HG02973 (cell line): ENCODE measurements at regions not wholly inside any gene's neighbourhood (a gene's known extent, or its start where the extent isn't known, plus 50 kb on each side); places are given as distances from the start of the nearest gene placed in this dataset.
"Not testable (repeated sequence)": the region's sequence is repeated elsewhere in the genome, so short reads cannot be mapped to it uniquely, and the experiment has no call there.

Experiments used
- ATAC-seq: cut with Tn5 transposase; IDR thresholded peaks from one replicate; pipeline ENCODE4 v1.9.1; 2021; ENCODE audit warnings: moderate library complexity; ENCODE audit not compliant: unreplicated experiment

DNA sequence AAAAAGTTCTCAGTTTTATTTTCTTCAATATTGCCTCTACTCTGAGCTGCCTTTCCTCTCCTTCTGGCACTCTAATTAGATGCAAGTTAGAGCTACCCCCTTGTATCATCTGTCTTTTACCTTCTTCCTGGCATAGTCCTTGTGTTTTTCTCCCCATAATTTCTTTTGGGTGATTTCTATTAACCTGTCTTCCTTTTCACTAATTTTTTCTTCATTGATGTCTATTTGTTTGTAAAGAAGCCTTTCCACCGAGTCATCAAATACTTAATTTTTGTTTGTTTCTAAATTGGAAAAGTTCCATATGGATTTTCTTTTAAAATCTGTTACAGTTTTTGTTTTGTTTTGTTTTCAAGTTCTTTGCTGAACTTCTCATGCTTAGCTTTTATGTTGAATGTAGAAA, 558.1 kb downstream of the TBC1D22A start:
- no peak for ATAC-seq

DNA sequence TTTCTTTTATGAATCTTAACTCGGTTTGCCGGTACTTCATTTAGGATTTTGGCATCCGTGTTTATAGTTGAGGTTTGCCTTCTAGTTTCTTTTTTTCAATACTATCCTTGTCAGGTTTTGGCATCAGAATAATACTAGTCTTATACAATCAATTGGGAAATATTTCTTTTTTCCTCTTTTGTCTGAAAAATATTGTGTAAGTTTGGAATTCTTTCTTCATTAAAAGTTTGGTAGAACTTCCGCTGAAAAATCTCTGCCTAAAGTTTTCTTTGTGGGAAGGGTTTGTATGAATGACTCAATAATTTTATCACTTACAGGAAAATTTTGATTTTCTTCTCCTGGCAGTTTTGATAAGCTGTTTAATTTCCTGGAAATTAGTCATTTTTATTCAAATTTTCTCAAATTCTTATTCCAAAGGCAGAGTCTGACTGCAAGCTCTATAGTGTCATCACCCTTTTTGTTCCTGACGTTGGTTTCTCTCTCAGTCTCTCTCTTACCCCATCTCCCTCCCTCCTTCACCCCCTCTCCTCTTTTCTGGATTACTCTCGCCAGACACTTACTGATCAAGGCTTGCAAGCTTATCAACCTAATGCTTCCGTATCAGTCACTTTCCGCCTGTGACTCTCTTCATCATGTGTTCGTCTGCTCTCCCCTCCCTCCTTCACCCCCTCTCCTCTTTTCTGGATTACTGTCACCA, 555.7 kb downstream of the TBC1D22A start:
- no peak for ATAC-seq

DNA sequence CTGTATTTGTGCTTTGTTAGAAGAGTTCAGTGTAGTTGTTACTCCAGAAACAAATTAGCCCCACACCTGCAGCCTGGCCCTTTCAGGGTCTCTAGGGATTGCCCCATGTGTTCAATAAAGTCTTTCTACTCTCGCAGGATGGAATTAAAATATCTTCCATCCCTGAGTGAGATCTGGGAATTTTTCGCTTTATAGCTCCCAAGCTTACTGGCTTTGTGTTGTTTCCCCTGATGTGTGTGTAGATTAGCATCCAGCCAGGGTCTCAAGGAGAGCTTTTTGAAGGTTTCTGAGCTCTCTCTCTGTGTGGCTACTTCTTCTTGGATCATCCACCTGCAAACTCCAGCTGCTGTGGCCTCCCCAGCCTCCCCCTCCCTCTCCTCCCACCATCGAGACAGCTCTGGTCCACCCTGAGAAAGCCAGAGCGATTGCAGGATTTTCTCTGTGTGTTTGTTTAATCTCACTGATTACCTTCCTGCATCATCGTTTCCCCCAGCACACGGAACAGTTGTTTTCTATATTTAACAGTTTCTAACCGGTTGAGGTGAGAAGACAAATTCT, 553.5 kb downstream of the TBC1D22A start:
- no peak for ATAC-seq

DNA sequence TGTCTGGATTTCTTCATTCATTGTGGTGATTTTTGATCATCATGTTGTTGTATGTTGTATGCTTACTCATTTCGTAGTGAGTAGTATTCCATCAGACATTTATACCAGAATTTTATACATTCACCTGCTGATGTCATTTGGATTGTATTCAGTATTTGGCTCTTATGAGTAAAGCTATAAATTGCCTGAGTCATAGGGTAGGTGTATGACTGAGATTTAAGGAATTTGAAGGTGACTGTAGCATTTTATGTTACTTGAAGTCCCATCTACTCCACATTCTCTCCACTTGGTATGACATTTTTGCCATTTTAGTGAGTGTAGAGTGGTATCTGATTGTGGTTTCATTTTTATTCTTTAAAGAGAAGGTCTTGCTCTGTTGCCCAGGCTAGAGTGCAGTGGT, 548.2 kb downstream of the TBC1D22A start:
- ATAC-seq, result no peak

DNA sequence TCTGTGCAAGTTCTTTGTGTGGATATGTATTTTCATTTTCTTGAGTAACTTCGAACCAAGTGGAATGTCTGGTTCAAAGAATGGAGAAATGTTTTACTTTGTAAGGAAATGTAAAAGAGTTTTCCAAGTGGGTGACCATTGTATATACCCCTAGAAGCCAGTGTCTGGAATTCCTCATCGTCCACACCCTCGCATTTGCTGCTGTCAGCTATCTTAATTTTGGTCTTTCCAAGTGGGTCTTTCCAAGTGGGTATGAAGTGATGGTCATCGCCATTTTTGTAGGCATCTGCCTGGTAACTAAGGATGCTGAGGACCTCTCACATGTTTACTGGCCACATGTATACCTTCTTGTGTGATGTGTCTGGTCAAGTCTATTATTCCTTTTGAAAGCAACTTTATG, 547.5 kb downstream of the TBC1D22A start:
- no peak for ATAC-seq

DNA sequence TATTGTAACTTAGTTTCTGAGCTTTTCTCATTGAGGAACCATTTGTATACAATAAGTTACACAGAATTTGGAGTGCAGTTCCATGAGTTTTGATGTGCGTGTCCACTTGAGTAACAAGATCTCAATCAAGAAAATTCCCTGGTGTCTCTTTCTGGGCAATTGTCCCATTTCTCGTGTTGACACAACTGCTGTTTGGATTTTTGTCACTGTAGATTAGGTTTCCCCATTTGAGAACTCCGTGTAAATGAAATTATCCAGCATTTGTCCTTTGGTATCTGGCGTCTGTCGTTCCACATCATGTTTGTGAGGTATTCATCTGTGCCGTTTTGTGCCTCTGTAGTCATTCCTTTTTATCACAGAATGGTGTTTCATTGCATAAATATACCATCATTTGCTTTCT, 547.0 kb downstream of the TBC1D22A start:
- no peak for ATAC-seq

DNA sequence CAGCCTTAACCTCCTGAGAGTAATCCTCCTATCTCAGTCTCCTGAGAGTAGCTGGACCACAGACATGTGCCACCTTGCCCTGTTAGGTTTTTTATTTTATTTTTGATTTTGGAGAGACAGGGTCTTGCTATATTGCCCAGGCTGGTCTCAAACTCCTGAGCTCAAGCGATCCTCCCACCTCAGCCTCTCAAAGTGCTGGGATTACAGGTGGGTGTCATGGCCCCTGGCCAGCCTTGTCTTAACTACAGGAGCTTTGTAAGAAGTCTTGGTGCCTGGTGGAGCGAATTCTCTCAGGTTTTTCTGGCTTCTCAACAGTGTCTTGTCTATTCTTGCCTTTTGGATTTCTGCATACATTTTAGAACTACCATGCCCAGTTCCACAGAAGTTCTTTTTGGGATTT, 546.4 kb downstream of the TBC1D22A start:
- ATAC-seq, result no peak

DNA sequence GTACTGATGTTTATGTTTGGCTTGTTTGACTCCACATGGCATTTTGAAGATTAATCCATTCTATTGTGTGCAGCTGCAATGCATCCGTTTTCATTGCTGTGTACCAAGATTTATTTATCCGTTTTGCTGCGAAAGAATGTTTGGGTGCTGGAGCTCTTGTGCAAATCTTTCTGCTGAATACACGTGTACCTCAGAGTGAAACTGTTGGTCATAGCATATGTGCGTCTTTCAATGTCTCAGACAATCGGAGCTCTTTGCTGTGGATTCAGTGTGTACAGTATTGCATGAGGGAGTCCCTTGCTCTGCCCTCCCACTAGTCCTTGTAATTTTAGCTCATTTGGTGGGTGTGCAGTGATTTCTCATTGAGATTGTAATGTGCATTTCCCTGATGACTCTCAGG, 545.4 kb downstream of the TBC1D22A start:
- no peak for ATAC-seq

DNA sequence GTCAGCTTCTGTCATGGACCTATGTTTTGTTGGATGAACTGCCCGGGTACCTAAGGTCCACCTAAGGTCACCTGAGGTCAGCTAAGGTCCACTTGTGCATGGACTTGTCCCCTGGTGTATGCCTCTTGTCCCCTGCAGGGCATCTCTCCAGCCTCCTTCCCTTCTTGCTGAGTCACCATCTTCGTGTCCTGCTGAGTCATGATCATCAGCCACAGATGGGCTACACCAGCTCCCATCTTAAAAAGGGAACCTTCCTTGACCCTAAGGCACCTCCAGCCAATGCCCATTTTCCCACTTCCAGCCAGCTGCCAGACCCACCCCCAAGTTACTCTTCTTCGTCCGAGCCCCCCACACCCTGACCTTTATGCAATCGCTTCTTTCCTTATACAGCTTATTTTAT, 544.9 kb downstream of the TBC1D22A start:
- no peak for ATAC-seq

DNA sequence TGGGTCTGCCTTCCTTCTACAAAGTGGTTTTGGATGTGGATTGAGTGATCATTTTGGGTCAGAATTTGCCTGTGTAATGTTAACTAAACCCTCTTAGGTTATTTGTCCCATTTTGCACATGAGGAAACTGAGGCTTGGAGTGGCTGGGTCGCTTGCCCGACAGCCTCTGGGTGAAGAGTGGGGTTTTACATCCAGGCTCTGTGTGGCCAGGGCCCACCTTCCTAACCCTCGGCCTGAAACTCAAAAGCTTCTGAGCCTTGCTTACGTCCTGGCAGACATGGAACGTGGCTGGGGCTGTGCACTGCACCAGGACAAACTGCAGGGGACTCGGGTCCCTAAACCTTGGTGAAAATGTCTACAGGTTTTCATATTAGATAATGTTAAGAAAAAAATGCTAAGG, 542.4 kb downstream of the TBC1D22A start:
- ATAC-seq, result no peak

DNA sequence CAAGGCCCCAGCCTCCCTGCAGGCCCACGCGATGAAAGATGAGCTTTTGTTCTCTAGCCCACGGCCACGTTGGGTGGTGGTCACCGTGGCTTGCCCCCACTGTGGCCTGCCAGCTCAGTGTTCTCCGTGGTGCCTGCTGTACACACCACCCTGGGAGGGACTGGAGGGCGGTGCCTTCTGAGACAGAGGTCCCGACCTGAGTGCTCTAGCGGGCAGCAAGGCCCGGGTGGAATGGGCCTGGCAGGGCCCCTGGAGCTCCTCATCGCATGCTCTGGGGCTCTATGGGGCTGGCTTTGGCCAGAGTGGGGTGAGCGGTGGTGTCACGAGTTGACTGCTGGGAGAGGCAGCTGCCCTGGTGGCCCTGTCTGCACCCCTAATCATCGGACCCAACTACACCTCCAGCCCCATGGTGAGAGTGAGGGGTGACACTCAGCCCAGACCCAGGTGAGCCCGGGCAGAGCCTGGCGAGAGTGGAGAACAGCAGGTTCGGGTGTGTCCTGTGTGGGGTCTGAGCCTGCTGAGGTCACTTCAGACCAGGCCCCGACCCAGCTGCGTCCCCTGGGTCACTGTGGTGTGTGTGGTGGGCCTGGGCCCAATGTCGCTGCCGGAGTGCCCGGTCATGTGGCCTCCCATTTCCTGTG, 541.9 kb downstream of the TBC1D22A start:
- ATAC-seq, result no peak

DNA sequence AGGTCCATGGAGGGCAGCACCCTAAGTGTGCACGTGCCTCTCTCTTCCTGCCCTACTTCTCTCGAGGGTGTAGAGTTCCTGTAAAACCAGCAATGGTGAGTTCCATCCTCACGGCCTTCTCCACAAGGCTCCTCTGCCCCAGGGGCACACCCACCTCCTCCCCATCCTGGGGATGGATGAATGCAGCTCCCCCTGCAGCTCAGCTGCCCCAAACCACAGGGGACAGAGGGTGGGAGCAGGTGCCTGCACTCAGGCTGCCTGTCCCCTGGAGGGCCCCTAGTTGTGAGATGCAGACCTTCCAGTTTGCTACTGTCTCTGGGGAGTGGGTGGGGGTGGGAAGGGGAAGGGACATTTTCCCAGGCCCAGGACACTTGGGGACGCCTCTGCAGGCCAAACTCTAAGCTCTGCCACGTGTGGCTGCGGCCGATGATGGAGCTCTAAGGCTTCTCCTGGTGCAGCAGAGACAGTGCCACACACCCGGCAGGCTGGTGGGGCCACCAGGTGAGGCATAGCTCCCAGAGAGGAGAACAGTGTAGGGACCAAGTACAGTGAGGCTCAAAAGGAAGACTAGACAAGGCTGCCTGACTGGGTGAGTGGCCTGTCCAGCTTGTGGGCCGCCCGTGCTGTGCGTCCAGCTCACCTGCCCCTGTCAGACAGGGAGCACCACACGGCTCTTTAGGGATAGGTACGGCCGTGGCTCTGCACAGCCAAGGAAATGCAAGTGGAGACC, 540.9 kb downstream of the TBC1D22A start:
- no peak for ATAC-seq

DNA sequence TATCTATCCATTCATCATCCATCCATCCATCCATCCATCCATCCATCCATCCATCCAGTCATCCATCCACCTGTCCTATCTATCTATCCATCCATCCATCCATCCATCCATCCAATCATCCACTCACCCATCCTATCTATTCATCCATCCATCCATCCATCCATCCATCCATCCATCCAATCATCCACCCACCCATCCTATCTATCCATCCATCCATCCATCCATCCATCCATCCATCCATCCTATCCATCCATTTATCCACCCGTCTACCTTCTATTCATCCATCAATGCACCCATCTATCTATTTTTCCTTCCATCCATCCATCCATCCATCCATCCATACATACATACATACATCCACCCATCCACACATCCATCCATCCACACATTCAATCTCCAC, 540.1 kb downstream of the TBC1D22A start:
- ATAC-seq, result not testable (repeated sequence)

DNA sequence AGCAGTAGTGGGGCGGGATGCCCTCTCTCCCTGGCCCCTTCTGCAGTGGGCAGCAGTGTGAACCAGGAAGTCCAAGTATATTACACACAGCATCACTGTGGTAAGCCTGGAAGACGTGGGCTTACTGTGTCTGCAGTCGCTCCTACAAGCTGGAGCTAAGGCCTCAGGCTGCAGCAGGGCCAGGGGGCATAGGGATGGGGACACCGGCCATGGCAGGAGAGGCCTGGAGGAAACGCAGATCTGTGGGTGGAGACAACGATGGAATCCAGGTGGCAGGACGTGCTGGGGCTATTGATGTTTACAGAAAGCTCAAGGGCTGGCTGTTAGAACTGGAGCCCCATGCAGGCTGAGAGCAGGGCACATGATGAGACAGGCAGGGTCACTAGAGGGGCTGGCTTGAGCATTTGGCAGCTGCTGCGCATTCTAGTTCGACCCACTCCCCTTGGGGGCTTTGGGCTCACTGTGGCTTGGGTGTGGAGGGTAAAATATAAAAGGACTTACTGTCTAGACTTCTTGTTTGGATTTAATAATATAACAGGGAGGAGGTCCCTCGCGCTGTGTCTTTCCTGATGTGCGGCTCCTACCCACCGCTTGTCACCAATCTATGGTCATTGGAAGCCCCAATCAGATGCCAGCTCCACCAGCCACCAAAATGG, 539.5 kb downstream of the TBC1D22A start:
- no peak for ATAC-seq

DNA sequence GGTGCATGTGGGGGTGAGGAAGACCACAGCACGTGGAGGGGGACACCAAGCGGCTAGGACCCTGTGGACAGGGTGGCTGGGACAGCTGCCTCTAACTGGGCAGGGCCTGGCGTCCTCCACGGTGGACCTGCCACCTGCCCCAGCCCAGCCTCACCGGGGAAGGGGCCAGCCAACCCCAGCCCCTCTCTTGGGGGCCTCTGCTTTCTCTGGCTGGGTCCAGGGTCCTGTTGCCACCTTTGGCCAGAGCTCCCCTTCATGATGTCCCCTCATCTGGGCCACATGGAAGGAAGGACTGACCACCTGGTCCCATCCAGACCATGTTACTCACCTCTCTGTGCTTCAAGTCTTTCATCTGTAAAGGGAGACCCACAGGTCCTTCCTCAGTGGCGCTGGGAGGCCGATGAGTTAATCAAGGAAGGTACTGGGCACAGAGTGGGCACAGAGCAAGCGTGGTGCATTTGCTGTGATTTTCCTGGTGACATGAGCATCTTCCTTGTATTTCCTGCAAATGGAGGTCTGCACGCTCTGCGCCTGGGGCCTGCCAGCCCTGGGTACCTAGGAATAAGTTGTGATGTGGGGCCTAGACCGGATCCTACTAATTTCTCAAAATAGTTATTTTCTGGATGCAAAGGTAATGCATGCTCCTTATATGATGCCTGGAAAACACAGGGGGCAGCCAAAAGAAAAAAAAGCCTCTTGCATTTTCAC, 538.4 kb downstream of the TBC1D22A start:
- ATAC-seq, result no peak

DNA sequence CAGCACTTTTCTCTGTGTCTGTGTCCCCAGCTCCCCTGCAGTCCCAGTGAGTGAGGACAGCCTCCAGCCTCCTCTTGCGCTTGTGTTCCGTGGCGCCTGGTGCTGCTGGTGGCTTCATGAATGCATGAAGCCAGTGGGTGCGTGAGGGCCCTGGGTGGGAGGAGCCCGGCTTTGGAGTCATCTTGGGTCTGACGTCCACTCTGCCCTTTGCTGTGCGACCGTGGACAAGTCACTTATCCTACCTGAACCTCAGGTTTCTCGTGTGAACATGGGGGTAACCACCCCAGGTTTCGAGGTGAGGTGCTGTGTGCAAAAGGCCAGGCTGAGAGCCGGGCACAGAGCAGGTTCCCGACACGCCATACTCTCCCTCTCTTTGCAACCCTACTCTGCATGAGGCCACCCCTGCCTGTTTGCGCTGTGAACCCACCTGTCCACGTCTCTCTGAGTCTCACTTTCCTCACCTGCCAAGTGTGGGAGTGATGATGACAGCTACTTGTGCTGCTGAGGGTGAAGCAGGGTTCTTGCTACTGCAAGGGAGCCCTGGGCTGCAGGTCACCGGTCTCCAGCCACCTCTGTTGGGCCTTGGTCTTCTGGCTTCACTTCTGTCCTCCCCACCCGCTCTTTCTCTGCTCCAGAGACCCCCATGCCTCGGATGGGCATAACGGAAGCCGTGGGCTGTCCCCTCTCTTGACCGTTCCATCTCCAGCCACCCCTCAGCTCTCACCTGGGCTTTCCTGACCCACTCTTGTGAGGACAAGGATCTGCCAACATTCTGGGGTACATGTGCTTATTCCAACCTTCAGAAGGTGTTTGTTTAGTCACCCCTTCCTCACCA, 537.6 kb downstream of the TBC1D22A start:
- no peak for ATAC-seq

DNA sequence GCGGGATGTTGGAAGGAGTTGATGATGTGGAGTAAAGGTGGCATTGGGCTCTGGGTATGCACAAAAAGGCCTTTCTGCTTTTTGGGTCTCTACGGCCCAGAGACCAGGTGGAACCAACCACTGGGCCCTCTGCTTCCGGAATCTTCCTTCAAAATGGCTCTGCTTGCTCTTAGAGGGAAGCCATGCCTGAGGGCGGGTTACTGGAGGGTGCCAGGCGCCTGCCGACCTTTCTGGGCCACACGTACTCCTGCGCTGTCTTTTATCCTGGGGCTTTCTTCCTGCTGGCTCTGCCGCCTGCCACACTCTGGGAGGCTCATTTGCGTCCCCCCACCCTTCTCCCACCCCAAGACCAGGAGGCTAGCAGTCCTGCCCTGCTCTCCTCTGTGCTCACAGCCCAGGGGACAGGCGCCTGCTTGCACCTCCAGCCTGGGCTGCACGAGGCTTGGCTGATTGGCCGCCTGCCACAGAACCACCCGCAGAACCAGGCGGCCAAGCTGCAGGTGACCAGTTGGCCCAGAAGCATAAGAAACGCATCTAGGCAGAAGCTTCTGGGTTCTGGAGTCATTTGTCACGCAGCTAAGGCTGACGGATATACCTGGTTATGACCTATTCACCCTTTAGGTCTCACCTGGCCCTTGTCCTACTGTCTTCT, 536.9 kb downstream of the TBC1D22A start:
- no peak for ATAC-seq

DNA sequence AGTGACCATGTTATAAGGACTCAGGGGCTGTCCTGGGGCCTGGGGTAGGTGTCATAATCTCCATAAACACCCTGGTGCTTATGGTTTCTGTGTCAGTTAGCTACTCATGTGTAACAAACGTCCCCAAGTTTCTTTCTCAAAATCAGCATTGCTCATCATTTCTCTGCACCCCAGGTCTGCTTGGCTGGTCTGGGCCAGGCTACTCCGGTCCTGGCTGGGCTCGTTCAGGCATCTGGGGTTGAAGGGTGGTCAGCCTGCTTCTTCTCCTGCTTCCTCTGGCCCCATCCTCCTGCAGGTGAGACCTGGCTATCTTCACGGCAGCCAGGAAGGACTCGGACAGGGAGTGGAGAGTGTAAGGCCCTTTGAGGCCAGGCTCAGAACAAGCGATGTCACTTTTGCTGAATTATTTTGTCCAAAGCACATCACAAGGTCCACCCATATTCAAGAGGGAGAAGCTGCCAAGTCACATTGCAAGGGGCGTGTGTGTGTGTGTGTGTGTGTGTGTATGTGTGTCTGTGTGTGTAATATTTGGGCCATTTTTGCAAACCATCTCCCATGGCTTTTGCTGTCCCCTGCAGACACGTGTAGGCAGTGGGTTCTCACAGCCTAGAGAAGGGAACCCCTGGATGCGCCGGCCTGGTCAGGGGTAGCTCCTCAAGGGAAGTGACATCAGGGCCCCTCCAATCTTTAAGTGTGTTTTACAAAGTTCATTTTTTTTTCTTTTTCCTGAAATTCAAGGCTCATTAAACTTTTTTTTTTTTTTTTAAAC, 535.8 kb downstream of the TBC1D22A start:
- no peak for ATAC-seq
